ENCODE measurements at regions not wholly inside any gene's neighbourhood (a gene's known extent, or its start where the extent isn't known, plus 50 kb on each side); places are given as distances from the start of the nearest gene placed in this dataset.
"Not testable (repeated sequence)": the region's sequence is repeated elsewhere in the genome, so short reads cannot be mapped to it uniquely, and the experiment has no call there.

GRCh38 chr7:19916046-19916445 lies 142.6 kb upstream of the TMEM196 start:
- Histone ChIP-seq H3K36me3 (ENCODE audit: insufficient read depth, low read length) (no peaks in the 10 kb centered on the region), H3K4me1 (ENCODE audit: control insufficient read depth, insufficient read depth, low read length) (peaks cover 33% of the 10 kb centered on the region), H3K27me3 (ENCODE audit: control insufficient read depth, insufficient read depth, low read length) (no peaks in the 10 kb centered on the region), H3K9ac (ENCODE audit: low read depth, low read length) (no peak overlapping the region), H3K9me3 (replicated peaks; ENCODE audit: low read length) (no peaks in the 10 kb centered on the region), H3K4me2 (ENCODE audit: low read length) (no peak overlapping the region), H3K4me3 (ENCODE audit: low read length) (no peak overlapping the region)

- H3K9me3 ChIP-seq (replicated peaks; ENCODE audit: low read length) = no peaks in the 10 kb centered on the region
- H3K4me3 ChIP-seq (ENCODE audit: low read length) = no peak overlapping the region
- no peaks in the 10 kb centered on the region for H3K27me3 ChIP-seq (ENCODE audit: control insufficient read depth, insufficient read depth, low read length)
- H3K36me3 ChIP-seq (ENCODE audit: insufficient read depth, low read length) = no peaks in the 10 kb centered on the region
- H3K9ac ChIP-seq (ENCODE audit: low read depth, low read length) = no peak overlapping the region
- peaks cover 29% of the 10 kb centered on the region for H3K4me1 ChIP-seq (ENCODE audit: control insufficient read depth, insufficient read depth, low read length)
- H3K4me2 ChIP-seq (ENCODE audit: low read length) = no peak overlapping the region
These were observed 142.2 kb upstream of the TMEM196 start for GRCh38 chr7:19915596-19915995.

DNA sequence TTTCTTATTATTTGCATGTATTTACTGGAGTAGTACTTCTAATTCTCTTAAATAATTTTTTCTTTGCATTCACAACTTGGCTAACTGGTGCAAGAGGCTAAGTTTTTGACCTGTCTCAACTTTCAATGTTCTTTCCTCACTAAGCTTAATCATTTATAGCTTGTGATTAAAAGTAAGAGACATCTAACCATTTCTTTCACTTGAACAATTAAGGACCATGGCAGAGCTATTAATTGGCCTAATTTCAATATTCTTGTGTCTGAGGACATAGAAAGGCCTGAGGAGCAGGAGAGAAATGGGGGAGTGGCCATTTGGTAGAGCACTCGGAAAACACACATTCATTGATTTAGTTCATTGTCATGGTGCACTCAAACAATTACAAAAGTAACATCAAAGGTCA lies 141.4 kb upstream of the TMEM196 start:
- Histone ChIP-seq H3K9ac (ENCODE audit: low read depth, low read length) (no peak overlapping the region), H3K4me1 (ENCODE audit: control insufficient read depth, insufficient read depth, low read length) (peaks cover 22% of the 10 kb centered on the region), H3K9me3 (replicated peaks; ENCODE audit: low read length) (no peaks in the 10 kb centered on the region), H3K36me3 (ENCODE audit: insufficient read depth, low read length) (no peaks in the 10 kb centered on the region), H3K4me3 (ENCODE audit: low read length) (no peak overlapping the region), H3K4me2 (ENCODE audit: low read length) (no peak overlapping the region), H3K27me3 (ENCODE audit: control insufficient read depth, insufficient read depth, low read length) (no peaks in the 10 kb centered on the region)

DNA sequence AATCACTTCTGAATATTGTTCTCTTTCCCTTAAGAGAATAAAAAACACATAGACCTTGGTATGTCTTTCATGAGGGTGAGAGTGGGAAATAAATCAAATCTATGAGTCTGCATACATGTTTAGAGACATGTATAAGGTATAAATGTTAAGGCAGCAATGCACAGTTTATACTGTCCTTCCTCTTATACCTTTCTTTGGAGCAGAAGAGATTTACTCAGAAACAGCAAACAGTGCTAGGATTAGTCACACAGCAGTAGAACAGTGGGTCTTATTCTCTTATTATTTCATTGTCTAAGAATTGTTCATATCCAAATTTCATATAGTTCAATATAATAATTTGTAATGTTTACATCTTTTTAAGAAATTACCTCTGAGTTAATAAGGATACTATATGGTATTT lies 126.7 kb upstream of the TMEM196 start:
- Histone ChIP-seq H3K27me3 (ENCODE audit: control insufficient read depth, insufficient read depth, low read length) (no peaks in the 10 kb centered on the region), H3K9ac (ENCODE audit: low read depth, low read length) (no peak overlapping the region), H3K9me3 (replicated peaks; ENCODE audit: low read length) (no peaks in the 10 kb centered on the region), H3K4me3 (ENCODE audit: low read length) (no peak overlapping the region), H3K36me3 (ENCODE audit: insufficient read depth, low read length) (no peaks in the 10 kb centered on the region), H3K4me1 (ENCODE audit: control insufficient read depth, insufficient read depth, low read length) (no peaks in the 10 kb centered on the region), H3K4me2 (ENCODE audit: low read length) (no peak overlapping the region)

DNA sequence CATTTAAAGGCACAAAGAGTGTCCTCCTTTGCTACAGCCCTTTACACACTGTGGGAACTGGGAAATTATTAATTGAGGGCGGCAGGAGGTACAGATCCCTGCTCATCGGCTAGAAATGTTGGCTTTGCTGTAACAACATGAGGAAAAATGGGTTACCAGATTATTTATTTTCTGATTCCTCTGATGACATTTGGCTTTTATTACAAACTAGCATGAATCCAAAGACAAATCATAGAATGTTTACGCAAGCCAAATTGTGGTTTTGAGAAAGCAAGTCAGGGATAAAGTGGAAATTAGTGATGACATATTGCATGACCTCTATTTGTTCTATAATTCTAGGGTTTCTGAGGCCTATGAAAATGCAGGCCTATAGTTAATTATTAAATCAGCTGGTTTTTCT lies 126.1 kb upstream of the TMEM196 start:
- Histone ChIP-seq H3K9me3 (replicated peaks; ENCODE audit: low read length) (no peaks in the 10 kb centered on the region), H3K4me2 (ENCODE audit: low read length) (no peak overlapping the region), H3K4me3 (ENCODE audit: low read length) (no peak overlapping the region), H3K4me1 (ENCODE audit: control insufficient read depth, insufficient read depth, low read length) (no peaks in the 10 kb centered on the region), H3K9ac (ENCODE audit: low read depth, low read length) (no peak overlapping the region), H3K27me3 (ENCODE audit: control insufficient read depth, insufficient read depth, low read length) (no peaks in the 10 kb centered on the region), H3K36me3 (ENCODE audit: insufficient read depth, low read length) (no peaks in the 10 kb centered on the region)

- not testable (repeated sequence) for H3K4me3 ChIP-seq (ENCODE audit: low read length); H3K9me3 ChIP-seq (replicated peaks; ENCODE audit: low read length); H3K27me3 ChIP-seq (ENCODE audit: control insufficient read depth, insufficient read depth, low read length); H3K36me3 ChIP-seq (ENCODE audit: insufficient read depth, low read length); H3K4me1 ChIP-seq (ENCODE audit: control insufficient read depth, insufficient read depth, low read length); H3K4me2 ChIP-seq (ENCODE audit: low read length); H3K9ac ChIP-seq (ENCODE audit: low read depth, low read length)
These were observed 109.5 kb upstream of the TMEM196 start for GRCh38 chr7:19882893-19883292.

DNA sequence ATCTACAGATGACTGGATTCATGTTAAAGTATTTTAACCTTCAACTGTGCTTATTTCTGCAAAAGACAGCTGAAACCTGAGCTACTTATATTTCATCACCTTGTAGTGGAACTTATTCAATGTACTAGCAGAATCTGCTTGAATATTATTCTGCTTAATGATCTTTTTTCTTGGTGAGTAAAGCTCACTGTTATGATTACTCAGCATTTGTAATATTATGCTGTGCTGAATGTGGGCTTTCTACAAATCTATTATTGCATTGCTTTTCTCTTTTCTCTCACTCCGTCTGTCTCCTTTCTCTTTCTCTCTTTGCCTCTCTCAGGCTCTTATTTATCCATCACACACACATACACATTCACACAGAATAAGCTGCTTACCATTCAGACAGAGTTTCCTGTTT lies 98.7 kb upstream of the TMEM196 start:
- H3K36me3 ChIP-seq (ENCODE audit: insufficient read depth, low read length) = no peaks in the 10 kb centered on the region
- no peaks in the 10 kb centered on the region for H3K9me3 ChIP-seq (replicated peaks; ENCODE audit: low read length)
- no peak overlapping the region for H3K4me3 ChIP-seq (ENCODE audit: low read length)
- H3K9ac ChIP-seq (ENCODE audit: low read depth, low read length) = no peak overlapping the region
- no peak overlapping the region for H3K4me2 ChIP-seq (ENCODE audit: low read length)
- no peaks in the 10 kb centered on the region for H3K4me1 ChIP-seq (ENCODE audit: control insufficient read depth, insufficient read depth, low read length)
- peaks cover 3% of the 10 kb centered on the region for H3K27me3 ChIP-seq (ENCODE audit: control insufficient read depth, insufficient read depth, low read length)

GRCh38 chr7:19871102-19871501 lies 97.7 kb upstream of the TMEM196 start:
- Histone ChIP-seq H3K4me1 (ENCODE audit: control insufficient read depth, insufficient read depth, low read length) (no peaks in the 10 kb centered on the region), H3K4me3 (ENCODE audit: low read length) (no peak overlapping the region), H3K9ac (ENCODE audit: low read depth, low read length) (no peak overlapping the region), H3K36me3 (ENCODE audit: insufficient read depth, low read length) (no peaks in the 10 kb centered on the region), H3K27me3 (ENCODE audit: control insufficient read depth, insufficient read depth, low read length) (peaks cover 3% of the 10 kb centered on the region), H3K4me2 (ENCODE audit: low read length) (no peak overlapping the region), H3K9me3 (replicated peaks; ENCODE audit: low read length) (no peaks in the 10 kb centered on the region)

GRCh38 chr7:19869979-19870378 lies 96.6 kb upstream of the TMEM196 start:
- Histone ChIP-seq H3K9ac (ENCODE audit: low read depth, low read length) (no peak overlapping the region), H3K9me3 (replicated peaks; ENCODE audit: low read length) (no peaks in the 10 kb centered on the region), H3K27me3 (ENCODE audit: control insufficient read depth, insufficient read depth, low read length) (peaks cover 3% of the 10 kb centered on the region), H3K36me3 (ENCODE audit: insufficient read depth, low read length) (no peaks in the 10 kb centered on the region), H3K4me1 (ENCODE audit: control insufficient read depth, insufficient read depth, low read length) (no peaks in the 10 kb centered on the region), H3K4me3 (ENCODE audit: low read length) (no peak overlapping the region), H3K4me2 (ENCODE audit: low read length) (no peak overlapping the region)

GRCh38 chr7:19853261-19853832 lies 79.9 kb upstream of the TMEM196 start:
- Histone ChIP-seq H3K27me3 (ENCODE audit: control insufficient read depth, insufficient read depth, low read length) (no peaks in the 10 kb centered on the region), H3K4me2 (ENCODE audit: low read length) (no peak overlapping the region), H3K9ac (ENCODE audit: low read depth, low read length) (no peak overlapping the region), H3K36me3 (ENCODE audit: insufficient read depth, low read length) (no peaks in the 10 kb centered on the region), H3K4me3 (ENCODE audit: low read length) (no peak overlapping the region), H3K9me3 (replicated peaks; ENCODE audit: low read length) (no peaks in the 10 kb centered on the region), H3K4me1 (ENCODE audit: control insufficient read depth, insufficient read depth, low read length) (no peaks in the 10 kb centered on the region)

DNA sequence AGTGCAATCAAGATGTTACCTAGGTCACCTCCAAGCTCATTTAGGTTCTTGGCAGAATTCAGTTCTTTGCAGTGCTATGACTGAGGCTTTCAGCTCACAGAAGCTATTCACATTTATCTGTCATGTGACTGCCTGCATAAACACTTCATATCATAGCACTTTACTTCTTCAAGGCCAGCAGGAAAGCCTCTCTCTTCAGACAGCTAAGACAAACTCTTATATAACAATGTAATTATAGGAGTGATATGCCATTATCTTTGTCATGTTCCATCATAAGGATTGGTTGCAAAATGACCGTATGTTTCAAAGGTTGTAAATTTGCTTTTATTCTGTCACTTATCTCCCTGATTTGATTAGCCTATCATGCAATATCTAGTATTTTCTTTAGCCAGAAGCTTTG lies 78.8 kb upstream of the TMEM196 start:
- no peaks in the 10 kb centered on the region for H3K4me1 ChIP-seq (ENCODE audit: control insufficient read depth, insufficient read depth, low read length)
- H3K9me3 ChIP-seq (replicated peaks; ENCODE audit: low read length) = no peaks in the 10 kb centered on the region
- no peak overlapping the region for H3K4me3 ChIP-seq (ENCODE audit: low read length)
- H3K9ac ChIP-seq (ENCODE audit: low read depth, low read length) = no peak overlapping the region
- no peaks in the 10 kb centered on the region for H3K36me3 ChIP-seq (ENCODE audit: insufficient read depth, low read length)
- H3K4me2 ChIP-seq (ENCODE audit: low read length) = no peak overlapping the region
- H3K27me3 ChIP-seq (ENCODE audit: control insufficient read depth, insufficient read depth, low read length) = no peaks in the 10 kb centered on the region

DNA sequence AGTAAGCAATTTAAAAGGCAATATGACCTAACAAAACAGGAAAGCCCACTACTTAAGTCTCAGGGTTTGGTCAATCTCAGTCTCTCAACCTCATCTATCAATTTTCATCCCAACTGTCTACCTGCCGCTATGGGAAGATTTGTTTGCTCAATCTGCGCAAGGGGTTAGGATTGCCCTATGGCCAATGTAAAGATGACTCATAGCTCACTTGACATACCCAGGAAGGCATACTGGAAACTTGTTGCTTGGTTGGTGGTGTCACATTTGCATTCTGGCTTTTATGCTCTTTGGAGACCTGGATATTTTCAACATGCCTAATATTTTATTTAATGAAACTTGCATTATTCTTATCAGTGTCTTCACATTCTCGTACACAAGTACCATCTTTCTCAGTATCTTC lies 78.1 kb upstream of the TMEM196 start:
- H3K4me1 ChIP-seq (ENCODE audit: control insufficient read depth, insufficient read depth, low read length) = no peaks in the 10 kb centered on the region
- no peaks in the 10 kb centered on the region for H3K27me3 ChIP-seq (ENCODE audit: control insufficient read depth, insufficient read depth, low read length)
- H3K9me3 ChIP-seq (replicated peaks; ENCODE audit: low read length) = no peaks in the 10 kb centered on the region
- no peak overlapping the region for H3K4me2 ChIP-seq (ENCODE audit: low read length)
- H3K36me3 ChIP-seq (ENCODE audit: insufficient read depth, low read length) = no peaks in the 10 kb centered on the region
- no peak overlapping the region for H3K9ac ChIP-seq (ENCODE audit: low read depth, low read length)
- no peak overlapping the region for H3K4me3 ChIP-seq (ENCODE audit: low read length)
